ENCODE measurements at regions not wholly inside any gene's neighbourhood (a gene's known extent, or its start where the extent isn't known, plus 50 kb on each side); places are given as distances from the start of the nearest gene placed in this dataset.

GRCh38 chr12:46574847-46575246, 202.3 kb upstream of the SLC38A2 start:
- TF ChIP-seq CTCF (conservative IDR thresholded peaks at IDR 0.05 in 1 of 2, IDR thresholded peaks at IDR 0.05 in 1 of 2; ENCODE audit: low read depth in 1 of 2, low read length in 2 of 2), result no peak
- TF ChIP-seq EZH2 (IDR thresholded peaks at IDR 0.05; ENCODE audit: low read length, missing control alignments), result no peak
